ENCODE measurements at regions not wholly inside any gene's neighbourhood (a gene's known extent, or its start where the extent isn't known, plus 50 kb on each side); places are given as distances from the start of the nearest gene placed in this dataset.
"Not testable (repeated sequence)": the region's sequence is repeated elsewhere in the genome, so short reads cannot be mapped to it uniquely, and the experiment has no call there.

GRCh38 chr15:45817578-45817977, 182.7 kb downstream of the SQOR start:
- DNase-seq; H3K9me3 ChIP-seq (ENCODE audit: low read length); H4K20me1 ChIP-seq (ENCODE audit: insufficient read depth, low read depth, low read length); H3K4me2 ChIP-seq (ENCODE audit: low read depth, low read length, poor library complexity, severe bottlenecking); H3K27me3 ChIP-seq (ENCODE audit: low read length); H3K36me3 ChIP-seq (ENCODE audit: insufficient read depth, low read length); H3K27ac ChIP-seq (ENCODE audit: low read length); H3K4me3 ChIP-seq (ENCODE audit: low read length); H2AFZ ChIP-seq (ENCODE audit: low read length); H3K9me2 ChIP-seq (replicated peaks; ENCODE audit: insufficient read depth, low read length); H3K9ac ChIP-seq (ENCODE audit: low read length); H3K4me1 ChIP-seq (ENCODE audit: low read length); H3K79me2 ChIP-seq (ENCODE audit: low read length): not testable (repeated sequence)

GRCh38 chr15:45821390-45821789, 186.6 kb downstream of the SQOR start:
- no peaks in the 10 kb centered on the region for H3K27me3 ChIP-seq (ENCODE audit: low read length)

GRCh38 chr15:45822968-45823367, 188.1 kb downstream of the SQOR start:
- H3K36me3 ChIP-seq (ENCODE audit: insufficient read depth, low read length); H3K4me2 ChIP-seq (ENCODE audit: low read depth, low read length, poor library complexity, severe bottlenecking); H3K9me2 ChIP-seq (replicated peaks; ENCODE audit: insufficient read depth, low read length); H3K27ac ChIP-seq (ENCODE audit: low read length); H3K9me3 ChIP-seq (ENCODE audit: low read length); H3K79me2 ChIP-seq (ENCODE audit: low read length); H3K4me1 ChIP-seq (ENCODE audit: low read length); H3K27me3 ChIP-seq (ENCODE audit: low read length); H3K4me3 ChIP-seq (ENCODE audit: low read length); H2AFZ ChIP-seq (ENCODE audit: low read length); H3K9ac ChIP-seq (ENCODE audit: low read length); DNase-seq; H4K20me1 ChIP-seq (ENCODE audit: insufficient read depth, low read depth, low read length): not testable (repeated sequence)

More at GRCh38 chr15:45821390-45821789, 186.6 kb downstream of the SQOR start:
- Histone ChIP-seq H3K27ac (ENCODE audit: low read length) (no peak overlapping the region), H3K4me3 (ENCODE audit: low read length) (no peak overlapping the region), H3K9ac (ENCODE audit: low read length) (no peak overlapping the region), H3K79me2 (ENCODE audit: low read length) (no peaks in the 10 kb centered on the region), H3K4me2 (ENCODE audit: low read depth, low read length, poor library complexity, severe bottlenecking) (no peak overlapping the region), H2AFZ (ENCODE audit: low read length) (no peak overlapping the region), H3K9me2 (replicated peaks; ENCODE audit: insufficient read depth, low read length) (no peaks in the 10 kb centered on the region), H3K36me3 (ENCODE audit: insufficient read depth, low read length) (no peaks in the 10 kb centered on the region), H3K4me1 (ENCODE audit: low read length) (no peaks in the 10 kb centered on the region), H3K9me3 (ENCODE audit: low read length) (no peaks in the 10 kb centered on the region), H4K20me1 (ENCODE audit: insufficient read depth, low read depth, low read length) (no peaks in the 10 kb centered on the region)
- DNase-seq = no peak

DNA sequence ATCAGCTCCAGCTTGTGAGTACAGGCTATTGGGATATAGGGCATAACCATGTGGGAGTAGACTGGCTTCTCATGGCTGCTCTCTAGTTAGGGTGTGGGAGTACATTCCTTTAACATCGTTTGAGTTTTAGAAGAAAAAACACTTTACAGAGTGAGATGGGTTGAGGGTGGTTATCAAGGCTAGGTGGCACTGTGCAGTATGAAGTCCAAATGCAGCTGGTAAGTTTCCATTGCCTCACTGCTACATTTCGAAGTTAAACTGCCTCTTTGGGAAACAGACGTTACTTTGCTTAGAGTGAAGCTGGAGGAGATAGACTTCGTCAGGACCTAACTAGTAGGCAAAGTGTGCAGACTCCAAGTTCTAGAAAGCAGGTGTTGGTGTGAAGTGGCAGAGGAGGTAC, 192.4 kb downstream of the SQOR start:
- no peak for DNase-seq
- Histone ChIP-seq H3K9me3 (ENCODE audit: low read length) (no peaks in the 10 kb centered on the region), H3K27me3 (ENCODE audit: low read length) (no peaks in the 10 kb centered on the region), H3K27ac (ENCODE audit: low read length) (no peak overlapping the region), H3K36me3 (ENCODE audit: insufficient read depth, low read length) (no peaks in the 10 kb centered on the region), H3K79me2 (ENCODE audit: low read length) (no peaks in the 10 kb centered on the region), H2AFZ (ENCODE audit: low read length) (no peak overlapping the region), H3K4me2 (ENCODE audit: low read depth, low read length, poor library complexity, severe bottlenecking) (no peak overlapping the region), H3K4me1 (ENCODE audit: low read length) (no peaks in the 10 kb centered on the region), H3K9ac (ENCODE audit: low read length) (no peak overlapping the region), H3K4me3 (ENCODE audit: low read length) (no peak overlapping the region), H3K9me2 (replicated peaks; ENCODE audit: insufficient read depth, low read length) (no peaks in the 10 kb centered on the region), H4K20me1 (ENCODE audit: insufficient read depth, low read depth, low read length) (no peaks in the 10 kb centered on the region)

- Histone ChIP-seq H3K4me2 (ENCODE audit: low read depth, low read length, poor library complexity, severe bottlenecking) (no peak overlapping the region), H3K4me3 (ENCODE audit: low read length) (no peak overlapping the region), H3K4me1 (ENCODE audit: low read length) (no peaks in the 10 kb centered on the region), H4K20me1 (ENCODE audit: insufficient read depth, low read depth, low read length) (no peaks in the 10 kb centered on the region), H3K9ac (ENCODE audit: low read length) (no peak overlapping the region), H3K9me2 (replicated peaks; ENCODE audit: insufficient read depth, low read length) (no peaks in the 10 kb centered on the region), H3K27ac (ENCODE audit: low read length) (no peak overlapping the region), H3K79me2 (ENCODE audit: low read length) (no peaks in the 10 kb centered on the region), H2AFZ (ENCODE audit: low read length) (no peak overlapping the region), H3K9me3 (ENCODE audit: low read length) (no peaks in the 10 kb centered on the region), H3K27me3 (ENCODE audit: low read length) (no peaks in the 10 kb centered on the region), H3K36me3 (ENCODE audit: insufficient read depth, low read length) (no peaks in the 10 kb centered on the region)
- no peak for DNase-seq
Observed at GRCh38 chr15:45827766-45828165, 192.9 kb downstream of the SQOR start.

- no peaks in the 10 kb centered on the region for H3K27me3 ChIP-seq (ENCODE audit: low read length)
- no peaks in the 10 kb centered on the region for H3K79me2 ChIP-seq (ENCODE audit: low read length)
- H3K4me2 ChIP-seq (ENCODE audit: low read depth, low read length, poor library complexity, severe bottlenecking) = no peak overlapping the region
- H3K9ac ChIP-seq (ENCODE audit: low read length) = no peak overlapping the region
- no peak overlapping the region for H3K4me3 ChIP-seq (ENCODE audit: low read length)
- H4K20me1 ChIP-seq (ENCODE audit: insufficient read depth, low read depth, low read length) = no peaks in the 10 kb centered on the region
- no peaks in the 10 kb centered on the region for H3K4me1 ChIP-seq (ENCODE audit: low read length)
- no peaks in the 10 kb centered on the region for H3K36me3 ChIP-seq (ENCODE audit: insufficient read depth, low read length)
- H2AFZ ChIP-seq (ENCODE audit: low read length) = no peak overlapping the region
- no peaks in the 10 kb centered on the region for H3K9me2 ChIP-seq (replicated peaks; ENCODE audit: insufficient read depth, low read length)
- no peak for DNase-seq
- no peaks in the 10 kb centered on the region for H3K9me3 ChIP-seq (ENCODE audit: low read length)
- no peak overlapping the region for H3K27ac ChIP-seq (ENCODE audit: low read length)
Observed at GRCh38 chr15:45829336-45830153, 194.7 kb downstream of the SQOR start.

DNA sequence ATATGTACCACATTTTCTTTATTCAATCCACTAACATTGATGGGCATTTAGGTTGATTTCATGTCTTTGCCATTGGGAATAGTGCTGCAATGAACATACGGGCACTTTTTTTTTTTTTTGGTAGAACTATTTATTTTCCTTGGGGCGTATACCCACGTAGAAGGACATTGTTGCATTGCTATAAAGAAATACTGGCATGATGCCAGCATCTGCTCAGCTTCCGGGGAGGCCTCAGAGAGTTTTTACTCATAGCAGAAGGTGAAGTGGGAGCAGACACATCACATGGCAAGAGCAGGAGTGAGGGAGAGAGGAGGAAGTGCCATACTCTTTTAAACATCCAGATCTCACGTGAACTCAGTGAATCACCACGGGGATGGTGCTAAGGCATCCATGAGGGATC, 197.0 kb downstream of the SQOR start:
- no peaks in the 10 kb centered on the region for H3K9me2 ChIP-seq (replicated peaks; ENCODE audit: insufficient read depth, low read length)
- no peaks in the 10 kb centered on the region for H3K4me1 ChIP-seq (ENCODE audit: low read length)
- no peaks in the 10 kb centered on the region for H3K79me2 ChIP-seq (ENCODE audit: low read length)
- H2AFZ ChIP-seq (ENCODE audit: low read length) = no peak overlapping the region
- H4K20me1 ChIP-seq (ENCODE audit: insufficient read depth, low read depth, low read length) = no peaks in the 10 kb centered on the region
- no peak overlapping the region for H3K9ac ChIP-seq (ENCODE audit: low read length)
- H3K4me2 ChIP-seq (ENCODE audit: low read depth, low read length, poor library complexity, severe bottlenecking) = no peak overlapping the region
- no peaks in the 10 kb centered on the region for H3K27me3 ChIP-seq (ENCODE audit: low read length)
- H3K27ac ChIP-seq (ENCODE audit: low read length) = no peak overlapping the region
- H3K36me3 ChIP-seq (ENCODE audit: insufficient read depth, low read length) = no peaks in the 10 kb centered on the region
- DNase-seq = no peak
- no peaks in the 10 kb centered on the region for H3K9me3 ChIP-seq (ENCODE audit: low read length)
- no peak overlapping the region for H3K4me3 ChIP-seq (ENCODE audit: low read length)

DNA sequence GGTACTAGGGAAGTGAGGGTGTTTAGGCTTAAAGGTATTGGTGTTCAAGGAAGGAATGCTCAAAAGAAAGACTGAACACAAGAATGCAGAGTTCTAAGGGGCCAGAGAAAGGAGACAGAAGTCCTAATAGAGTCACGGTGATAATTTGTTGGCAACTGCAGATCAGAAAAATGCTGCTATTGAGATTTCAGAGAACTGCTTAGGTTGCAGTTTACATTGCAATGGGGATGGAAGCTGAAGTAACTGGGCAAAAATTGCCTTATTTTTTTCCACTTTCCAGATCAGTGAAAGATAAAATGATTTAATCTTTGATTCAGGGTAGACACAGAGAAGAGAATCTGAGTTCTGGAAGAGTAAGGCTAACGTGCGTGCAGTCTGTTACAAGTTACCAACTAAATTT, 199.8 kb downstream of the SQOR start:
- no peaks in the 10 kb centered on the region for H4K20me1 ChIP-seq (ENCODE audit: insufficient read depth, low read depth, low read length)
- no peak overlapping the region for H3K9ac ChIP-seq (ENCODE audit: low read length)
- no peak overlapping the region for H3K4me2 ChIP-seq (ENCODE audit: low read depth, low read length, poor library complexity, severe bottlenecking)
- H3K4me1 ChIP-seq (ENCODE audit: low read length) = no peaks in the 10 kb centered on the region
- H3K4me3 ChIP-seq (ENCODE audit: low read length) = no peak overlapping the region
- H2AFZ ChIP-seq (ENCODE audit: low read length) = no peak overlapping the region
- H3K27me3 ChIP-seq (ENCODE audit: low read length) = no peaks in the 10 kb centered on the region
- H3K27ac ChIP-seq (ENCODE audit: low read length) = no peak overlapping the region
- no peak for DNase-seq
- H3K79me2 ChIP-seq (ENCODE audit: low read length) = no peaks in the 10 kb centered on the region
- no peaks in the 10 kb centered on the region for H3K36me3 ChIP-seq (ENCODE audit: insufficient read depth, low read length)
- no peaks in the 10 kb centered on the region for H3K9me2 ChIP-seq (replicated peaks; ENCODE audit: insufficient read depth, low read length)
- no peaks in the 10 kb centered on the region for H3K9me3 ChIP-seq (ENCODE audit: low read length)
